Renal cortex interstitium (tissue), 11 donors: ENCODE measurements at regions not wholly inside any gene's neighbourhood (a gene's known extent, or its start where the extent isn't known, plus 50 kb on each side); places are given as distances from the start of the nearest gene placed in this dataset.

Experiments used
- DNase-seq, 11 donors: peaks; one replicate each; pipeline ENCODE4 v3.0.0-alpha.2; 2013; ENCODE audit warnings: low read depth in 9 of 11, low spot score in 4 of 11; ENCODE audit errors: extremely low read depth in 1 of 11

- no peak for DNase-seq
These were observed 84.3 kb upstream of the BCOR start for GRCh38 chrX:40182095-40182494.

- DNase-seq: no peak
These were observed 81.5 kb upstream of the BCOR start for GRCh38 chrX:40179283-40179682.

GRCh38 chrX:40177942-40178715, 80.4 kb upstream of the BCOR start:
- DNase-seq: no peak

- DNase-seq: no peak
These were observed 79.7 kb upstream of the BCOR start for GRCh38 chrX:40177489-40177888.

GRCh38 chrX:40177117-40177430, 79.3 kb upstream of the BCOR start:
- DNase-seq: no peak

GRCh38 chrX:40176351-40177116, 78.8 kb upstream of the BCOR start:
- DNase-seq: no peak

GRCh38 chrX:40175511-40176350, 78.0 kb upstream of the BCOR start:
- DNase-seq: no peak

GRCh38 chrX:40174854-40175510, 77.2 kb upstream of the BCOR start:
- no peak for DNase-seq

GRCh38 chrX:40174001-40174853, 76.5 kb upstream of the BCOR start:
- no peak for DNase-seq

GRCh38 chrX:40173143-40174000, 75.6 kb upstream of the BCOR start:
- no peak for DNase-seq

GRCh38 chrX:40172401-40173142, 74.8 kb upstream of the BCOR start:
- DNase-seq: no peak

GRCh38 chrX:40171513-40172400, 74.0 kb upstream of the BCOR start:
- DNase-seq: no peak

- DNase-seq: no peak
These were observed 73.2 kb upstream of the BCOR start for GRCh38 chrX:40170830-40171512.

GRCh38 chrX:40169193-40170101, 71.7 kb upstream of the BCOR start:
- DNase-seq: peak in 1 of 11 donors; percentile 77
